Left lung (tissue), 4 donors: ENCODE measurements at regions not wholly inside any gene's neighbourhood (a gene's known extent, or its start where the extent isn't known, plus 50 kb on each side); places are given as distances from the start of the nearest gene placed in this dataset.

ENCODE experiments used
- ATAC-seq: fragments of 200-7000 bp; cut with Tn5 transposase; one replicate; pipeline ENCODE4 v1.9.1; 2020; ENCODE audit warnings: moderate library complexity
- DNase-seq, 4 donors: peaks; one replicate each; pipeline ENCODE4 v3.0.0-alpha.2; 2013 to 2020
- H3K27ac ChIP-seq, 2 donors: fragments of 200-600 bp; sonication (generic) in 1 of 2; one replicate each; pipeline versions ENCODE4 v1.5.0 to v1.8.0; 2020 to 2021
- H3K27me3 ChIP-seq, 2 donors: fragments of 200-600 bp; sonication (generic) in 1 of 2; one replicate each; pipeline versions ENCODE4 v1.5.0 to v1.8.0; 2020 to 2021
- H3K36me3 ChIP-seq, 2 donors: fragments of 200-600 bp; sonication (generic) in 1 of 2; one replicate each; pipeline versions ENCODE4 v1.5.0 to v1.8.0; 2020 to 2021
- H3K4me1 ChIP-seq, 2 donors: fragments of 200-600 bp; one replicate each; pipeline ENCODE4 v1.8.0; 2021
- H3K4me3 ChIP-seq, 2 donors: fragments of 200-600 bp; sonication (generic) in 1 of 2; one replicate each; pipeline versions ENCODE4 v1.5.0 to v1.8.0; 2020 to 2021; ENCODE audit warnings: mild to moderate bottlenecking in 1 of 2
- H3K9me3 ChIP-seq, 2 donors: fragments of 200-600 bp; sonication (generic) in 1 of 2; one replicate each; pipeline versions ENCODE4 v1.5.0 to v1.8.0; 2020 to 2021
- CTCF ChIP-seq, 2 donors: fragments of 200-600 bp; sonication (generic) in 1 of 2; IDR thresholded peaks; one replicate each; pipeline versions ENCODE4 v1.5.0 to v1.8.0; 2021; ENCODE audit warnings: antibody characterized with exemption in 2 of 2
- intact Hi-C, 2 donors: fragments of 100-400 bp; cut with DNase I; formaldehyde crosslinking; loops; one replicate each; pipeline versions ENCODE4 v1.11.2 to v1.14.2; 2022
- donor health status: DM: no; HTN: yes; CAD: no.
- donor health status: DM: no; HTN: no; CAD: no.

- Histone ChIP-seq H3K27me3 (no peaks in the 10 kb centered on the region), H3K36me3 (no peaks in the 10 kb centered on the region), H3K4me1 (no peaks in the 10 kb centered on the region), H3K27ac (no peak overlapping the region), H3K9me3 (no peaks in the 10 kb centered on the region), H3K4me3 (no peak overlapping the region)
- DNase-seq: no peak
- no peak for TF ChIP-seq CTCF (IDR thresholded peaks at IDR 0.05)
- no peak for ATAC-seq
- intact Hi-C loops: no loop called here
Observed at GRCh38 chr20:24236201-24236600, 233.2 kb upstream of the SYNDIG1 start.

GRCh38 chr20:24235296-24236175 lies 233.9 kb upstream of the SYNDIG1 start:
- no peak for TF ChIP-seq CTCF (IDR thresholded peaks at IDR 0.05)
- DNase-seq (no peak), ATAC-seq (no peak)
- intact Hi-C loops: no loop called here
- no peaks in the 10 kb centered on the region for H3K9me3 ChIP-seq
- H3K36me3 ChIP-seq: no peaks in the 10 kb centered on the region
- no peak overlapping the region for H3K4me3 ChIP-seq
- H3K27ac ChIP-seq: no peak overlapping the region
- H3K4me1 ChIP-seq: no peaks in the 10 kb centered on the region
- no peaks in the 10 kb centered on the region for H3K27me3 ChIP-seq

- no peak for ATAC-seq
- no peaks in the 10 kb centered on the region for H3K27me3 ChIP-seq
- no peak overlapping the region for H3K27ac ChIP-seq
- no peaks in the 10 kb centered on the region for H3K9me3 ChIP-seq
- TF ChIP-seq CTCF (IDR thresholded peaks at IDR 0.05): no peak
- intact Hi-C loops: no loop called here
- no peak overlapping the region for H3K4me3 ChIP-seq
- no peak for DNase-seq
- H3K4me1 ChIP-seq: no peaks in the 10 kb centered on the region
- H3K36me3 ChIP-seq: no peaks in the 10 kb centered on the region
Observed at GRCh38 chr20:24227600-24227999, 239.0 kb upstream of the GGTLC1 start.

GRCh38 chr20:24212494-24212893 lies 223.9 kb upstream of the GGTLC1 start:
- Histone ChIP-seq H3K4me1 (no peaks in the 10 kb centered on the region), H3K27ac (no peak overlapping the region), H3K36me3 (no peaks in the 10 kb centered on the region), H3K27me3 (peaks cover 0 to 37% of the 10 kb centered on the region in 2 donors), H3K9me3 (no peaks in the 10 kb centered on the region), H3K4me3 (no peak overlapping the region)
- ATAC-seq (no peak), DNase-seq (no peak)
- no peak for TF ChIP-seq CTCF (IDR thresholded peaks at IDR 0.05)
- intact Hi-C loops: no loop called here

- Histone ChIP-seq H3K27ac (no peak overlapping the region), H3K27me3 (peaks cover 0 to 37% of the 10 kb centered on the region in 2 donors), H3K36me3 (no peaks in the 10 kb centered on the region), H3K4me1 (no peaks in the 10 kb centered on the region), H3K9me3 (no peaks in the 10 kb centered on the region), H3K4me3 (no peak overlapping the region)
- ATAC-seq (no peak), DNase-seq (no peak)
- no peak for TF ChIP-seq CTCF (IDR thresholded peaks at IDR 0.05)
- intact Hi-C loops: no loop called here
Observed at GRCh38 chr20:24211972-24212371, 223.4 kb upstream of the GGTLC1 start.
